ENCODE measurements at regions not wholly inside any gene's neighbourhood (a gene's known extent, or its start where the extent isn't known, plus 50 kb on each side); places are given as distances from the start of the nearest gene placed in this dataset.
"Not testable (repeated sequence)": the region's sequence is repeated elsewhere in the genome, so short reads cannot be mapped to it uniquely, and the experiment has no call there.

- no peaks in the 10 kb centered on the region for H3K27me3 ChIP-seq (ENCODE audit: control insufficient read depth, insufficient read depth, low read length)
- no peaks in the 10 kb centered on the region for H4K20me1 ChIP-seq (ENCODE audit: control insufficient read depth, extremely low read depth, insufficient read depth, low read length)
- H3K9me3 ChIP-seq (ENCODE audit: control insufficient read depth, insufficient read depth, low read depth, low read length) = no peaks in the 10 kb centered on the region
- H3K36me3 ChIP-seq (ENCODE audit: control insufficient read depth, insufficient read depth, low read length) = no peaks in the 10 kb centered on the region
- H3K79me2 ChIP-seq (ENCODE audit: control insufficient read depth, insufficient read depth, low read length) = no peaks in the 10 kb centered on the region
- no peak overlapping the region for H3K4me2 ChIP-seq (ENCODE audit: extremely low read depth, insufficient read depth, low read length)
- no peak overlapping the region for H3K4me3 ChIP-seq (replicated peaks in 1 of 4; ENCODE audit: control extremely low read depth in 1 of 4, insufficient read depth in 1 of 4, low read depth in 3 of 4, low read length in 4 of 4)
- no peaks in the 10 kb centered on the region for H3K4me1 ChIP-seq (ENCODE audit: control insufficient read depth, extremely low read depth, insufficient read depth, low read length)
- no peak overlapping the region for H3K9ac ChIP-seq (ENCODE audit: insufficient read depth, low read length)
- no peak for TF ChIP-seq EZH2 (IDR thresholded peaks at IDR 0.05; ENCODE audit: low read length, missing control alignments)
- TF ChIP-seq, protein P1, sequence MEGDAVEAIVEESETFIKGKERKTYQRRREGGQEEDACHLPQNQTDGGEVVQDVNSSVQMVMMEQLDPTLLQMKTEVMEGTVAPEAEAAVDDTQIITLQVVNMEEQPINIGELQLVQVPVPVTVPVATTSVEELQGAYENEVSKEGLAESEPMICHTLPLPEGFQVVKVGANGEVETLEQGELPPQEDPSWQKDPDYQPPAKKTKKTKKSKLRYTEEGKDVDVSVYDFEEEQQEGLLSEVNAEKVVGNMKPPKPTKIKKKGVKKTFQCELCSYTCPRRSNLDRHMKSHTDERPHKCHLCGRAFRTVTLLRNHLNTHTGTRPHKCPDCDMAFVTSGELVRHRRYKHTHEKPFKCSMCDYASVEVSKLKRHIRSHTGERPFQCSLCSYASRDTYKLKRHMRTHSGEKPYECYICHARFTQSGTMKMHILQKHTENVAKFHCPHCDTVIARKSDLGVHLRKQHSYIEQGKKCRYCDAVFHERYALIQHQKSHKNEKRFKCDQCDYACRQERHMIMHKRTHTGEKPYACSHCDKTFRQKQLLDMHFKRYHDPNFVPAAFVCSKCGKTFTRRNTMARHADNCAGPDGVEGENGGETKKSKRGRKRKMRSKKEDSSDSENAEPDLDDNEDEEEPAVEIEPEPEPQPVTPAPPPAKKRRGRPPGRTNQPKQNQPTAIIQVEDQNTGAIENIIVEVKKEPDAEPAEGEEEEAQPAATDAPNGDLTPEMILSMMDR (conservative IDR thresholded peaks at IDR 0.05 in 1 of 2, IDR thresholded peaks at IDR 0.05 in 1 of 2; ENCODE audit: low read depth in 1 of 2, low read length in 2 of 2) = no peak
- DNase-seq (ENCODE audit: low read depth in 2 of 2) = no peak
- H2AFZ ChIP-seq (ENCODE audit: low read length) = no peak overlapping the region
- H3K27ac ChIP-seq (ENCODE audit: insufficient read depth, low read length) = no peak overlapping the region
Observed at GRCh38 chr2:2721296-2721835, 390.3 kb upstream of the MYT1L start.

DNA sequence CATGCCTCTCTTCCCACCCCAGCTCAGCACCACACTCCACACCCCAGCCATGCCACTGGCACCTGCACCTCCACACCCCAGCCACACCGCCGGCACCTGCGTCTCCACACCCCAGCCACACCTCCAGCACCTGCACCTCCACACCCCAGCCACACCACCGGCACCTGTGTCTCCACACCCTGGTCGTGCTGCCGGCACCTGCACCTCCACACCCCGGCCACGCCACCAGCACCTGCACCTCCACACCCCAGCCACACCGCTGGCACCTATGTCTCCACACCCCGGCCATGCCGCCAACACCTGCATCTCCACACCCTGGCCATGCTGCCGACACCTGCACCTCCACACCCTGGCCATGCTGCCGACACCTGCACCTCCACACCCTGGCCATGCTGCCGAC lies 389.7 kb upstream of the MYT1L start:
- not testable (repeated sequence) for H3K27me3 ChIP-seq (ENCODE audit: control insufficient read depth, insufficient read depth, low read length); H3K4me2 ChIP-seq (ENCODE audit: extremely low read depth, insufficient read depth, low read length); H3K4me1 ChIP-seq (ENCODE audit: control insufficient read depth, extremely low read depth, insufficient read depth, low read length); H3K9ac ChIP-seq (ENCODE audit: insufficient read depth, low read length); H3K79me2 ChIP-seq (ENCODE audit: control insufficient read depth, insufficient read depth, low read length); H3K27ac ChIP-seq (ENCODE audit: insufficient read depth, low read length); H3K36me3 ChIP-seq (ENCODE audit: control insufficient read depth, insufficient read depth, low read length); H2AFZ ChIP-seq (ENCODE audit: low read length); H3K4me3 ChIP-seq (replicated peaks in 1 of 4; ENCODE audit: control extremely low read depth in 1 of 4, insufficient read depth in 1 of 4, low read depth in 3 of 4, low read length in 4 of 4); H3K9me3 ChIP-seq (ENCODE audit: control insufficient read depth, insufficient read depth, low read depth, low read length); H4K20me1 ChIP-seq (ENCODE audit: control insufficient read depth, extremely low read depth, insufficient read depth, low read length); DNase-seq (ENCODE audit: low read depth in 2 of 2)

DNA sequence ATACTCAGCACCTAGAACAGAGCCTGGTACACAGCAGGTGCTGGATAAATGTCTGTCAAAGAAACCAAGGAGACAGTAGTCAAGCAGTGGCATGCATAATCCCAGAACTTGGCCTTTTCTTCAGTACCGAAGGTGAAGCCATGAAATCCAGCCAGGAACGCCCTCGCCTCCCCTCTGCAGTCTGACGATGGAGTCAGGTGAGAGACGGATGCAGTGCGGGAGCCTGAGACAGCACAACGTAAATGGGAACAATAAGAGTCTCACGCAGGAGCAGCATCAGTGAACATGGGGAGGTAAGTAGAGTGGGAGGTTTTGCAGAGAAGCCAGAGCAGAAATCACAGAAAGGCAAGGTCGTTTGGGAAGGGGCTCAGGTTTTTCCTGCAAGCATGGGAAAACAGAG lies 389.3 kb upstream of the MYT1L start:
- H3K4me3 ChIP-seq (replicated peaks in 1 of 4; ENCODE audit: control extremely low read depth in 1 of 4, insufficient read depth in 1 of 4, low read depth in 3 of 4, low read length in 4 of 4) = no peak overlapping the region
- DNase-seq (ENCODE audit: low read depth in 2 of 2) = no peak
- no peak overlapping the region for H2AFZ ChIP-seq (ENCODE audit: low read length)

More for the DNA sequence above, 389.3 kb upstream of the MYT1L start:
- TF ChIP-seq, protein P1 (conservative IDR thresholded peaks at IDR 0.05 in 1 of 2, IDR thresholded peaks at IDR 0.05 in 1 of 2; ENCODE audit: low read depth in 1 of 2, low read length in 2 of 2) = no peak
- TF ChIP-seq EZH2 (IDR thresholded peaks at IDR 0.05; ENCODE audit: low read length, missing control alignments) = no peak
- Histone ChIP-seq H3K79me2 (ENCODE audit: control insufficient read depth, insufficient read depth, low read length) (no peaks in the 10 kb centered on the region), H3K36me3 (ENCODE audit: control insufficient read depth, insufficient read depth, low read length) (no peaks in the 10 kb centered on the region), H3K27ac (ENCODE audit: insufficient read depth, low read length) (no peak overlapping the region), H3K4me2 (ENCODE audit: extremely low read depth, insufficient read depth, low read length) (no peak overlapping the region), H4K20me1 (ENCODE audit: control insufficient read depth, extremely low read depth, insufficient read depth, low read length) (no peaks in the 10 kb centered on the region), H3K9me3 (ENCODE audit: control insufficient read depth, insufficient read depth, low read depth, low read length) (no peaks in the 10 kb centered on the region), H3K4me1 (ENCODE audit: control insufficient read depth, extremely low read depth, insufficient read depth, low read length) (no peaks in the 10 kb centered on the region), H3K27me3 (ENCODE audit: control insufficient read depth, insufficient read depth, low read length) (no peaks in the 10 kb centered on the region), H3K9ac (ENCODE audit: insufficient read depth, low read length) (no peak overlapping the region)

Measured in fibroblast of lung (primary cell).